Fibroblast of gingiva (primary cell): ENCODE measurements at regions not wholly inside any gene's neighbourhood (a gene's known extent, or its start where the extent isn't known, plus 50 kb on each side); places are given as distances from the start of the nearest gene placed in this dataset.

Experiments used
- DNase-seq: peaks from one replicate; pipeline ENCODE4 v3.0.0-alpha.2; 2011; ENCODE audit warnings: low read depth

GRCh38 chr6:40841721-40842120, 197.3 kb downstream of the UNC5CL start:
- no peak for DNase-seq

- DNase-seq = no peak
These were observed 206.3 kb downstream of the UNC5CL start for GRCh38 chr6:40832691-40833090.

- no peak for DNase-seq
These were observed 207.6 kb downstream of the UNC5CL start for GRCh38 chr6:40831381-40831780.

- no peak for DNase-seq
These were observed 213.9 kb downstream of the UNC5CL start for GRCh38 chr6:40825102-40825501.

GRCh38 chr6:40823917-40824891, 214.8 kb downstream of the UNC5CL start:
- peak; percentile 28 for DNase-seq

GRCh38 chr6:40822619-40823018, 216.4 kb downstream of the UNC5CL start:
- no peak for DNase-seq

GRCh38 chr6:40819182-40819834, 219.7 kb downstream of the UNC5CL start:
- DNase-seq = no peak

GRCh38 chr6:40817369-40817768, 221.7 kb downstream of the UNC5CL start:
- no peak for DNase-seq

- DNase-seq = no peak
These were observed 222.4 kb downstream of the UNC5CL start for GRCh38 chr6:40816601-40817000.

GRCh38 chr6:40815731-40816130, 223.3 kb downstream of the UNC5CL start:
- DNase-seq = no peak

GRCh38 chr6:40810171-40810570, 223.0 kb upstream of the LRFN2 start:
- DNase-seq = no peak

GRCh38 chr6:40809627-40810026, 222.5 kb upstream of the LRFN2 start:
- DNase-seq = no peak

GRCh38 chr6:40807484-40807883, 220.3 kb upstream of the LRFN2 start:
- DNase-seq = no peak

- no peak for DNase-seq
These were observed 219.2 kb upstream of the LRFN2 start for GRCh38 chr6:40806256-40806864.

- no peak for DNase-seq
These were observed 218.2 kb upstream of the LRFN2 start for GRCh38 chr6:40805336-40805735.

- no peak for DNase-seq
These were observed 217.7 kb upstream of the LRFN2 start for GRCh38 chr6:40804905-40805304.

- DNase-seq = no peak
These were observed 216.9 kb upstream of the LRFN2 start for GRCh38 chr6:40803897-40804702.

- DNase-seq = no peak
These were observed 215.3 kb upstream of the LRFN2 start for GRCh38 chr6:40802481-40802880.

- no peak for DNase-seq
These were observed 212.4 kb upstream of the LRFN2 start for GRCh38 chr6:40799296-40800140.

GRCh38 chr6:40798069-40798770, 211.1 kb upstream of the LRFN2 start:
- DNase-seq = no peak
